GM23338 (cell line): ENCODE measurements at regions not wholly inside any gene's neighbourhood (a gene's known extent, or its start where the extent isn't known, plus 50 kb on each side); places are given as distances from the start of the nearest gene placed in this dataset.

ENCODE experiments used
- ATAC-seq: fragments of 200-7000 bp; cut with Tn5 transposase; 3 replicates; pipeline ENCODE4 v1.9.1; 2020
- DNase-seq: peaks from one replicate; pipeline ENCODE4 v3.0.0-alpha.2; 2015; ENCODE audit warnings: low spot score
- H2AFZ ChIP-seq: fragments of 200-600 bp; sonication (generic); 2 replicates; pipeline ENCODE4 v1.8.0; 2016; ENCODE audit warnings: antibody characterized with exemption, mild to moderate bottlenecking, moderate library complexity
- H3F3A ChIP-seq: fragments of 200-600 bp; sonication (generic); replicated peaks from 2 replicates; pipeline ENCODE4 v1.8.0; 2017; ENCODE audit warnings: antibody characterized with exemption, mixed run types, low read depth
- H3K27ac ChIP-seq: fragments of 200-600 bp; sonication (generic); 2 replicates; pipeline ENCODE4 v1.6.1; 2016; ENCODE audit warnings: low read depth
- H3K27me3 ChIP-seq: fragments of 200-600 bp; sonication (generic); 2 replicates; pipeline ENCODE4 v1.8.0; 2016; ENCODE audit warnings: mild to moderate bottlenecking, mixed run types, moderate library complexity; ENCODE audit not compliant: insufficient read depth
- H3K36me3 ChIP-seq: fragments of 200-600 bp; sonication (generic); 2 replicates; pipeline ENCODE4 v1.8.0; 2016; ENCODE audit warnings: mild to moderate bottlenecking; ENCODE audit not compliant: insufficient read depth
- H3K4me1 ChIP-seq: fragments of 200-600 bp; sonication (generic); 2 replicates; pipeline ENCODE4 v1.8.0; 2016; ENCODE audit warnings: mild to moderate bottlenecking, moderate library complexity; ENCODE audit not compliant: insufficient read depth
- H3K4me2 ChIP-seq: fragments of 200-600 bp; sonication (generic); 2 replicates; pipeline ENCODE4 v1.7.1; 2017; ENCODE audit warnings: mixed run types
- H3K4me3 ChIP-seq: fragments of 200-600 bp; sonication (generic); 2 replicates; pipeline ENCODE4 v1.6.1; 2016; ENCODE audit warnings: mixed run types
- H3K79me2 ChIP-seq: fragments of 200-600 bp; sonication (generic); replicated peaks from 2 replicates; pipeline ENCODE4 v1.8.0; 2017; ENCODE audit warnings: mild to moderate bottlenecking; ENCODE audit not compliant: insufficient read depth
- H3K9me2 ChIP-seq: fragments of 200-600 bp; sonication (generic); 2 replicates; pipeline ENCODE4 v1.8.0; 2017; ENCODE audit not compliant: insufficient read depth
- H4K20me1 ChIP-seq: fragments of 200-600 bp; sonication (generic); replicated peaks from 2 replicates; pipeline ENCODE4 v1.8.0; 2017; ENCODE audit warnings: mild to moderate bottlenecking; ENCODE audit not compliant: insufficient read depth
- H3K27ac Mint-ChIP-seq: 2 replicates; pipeline ENCODE4 v1.8.0; 2020; ENCODE audit warnings: inconsistent platforms, mild to moderate bottlenecking, moderate library complexity, mixed read lengths
- H3K27me3 Mint-ChIP-seq: 3 replicates; pipeline ENCODE4 v1.8.0; 2022; ENCODE audit warnings: low read depth, mild to moderate bottlenecking, moderate library complexity, mixed read lengths, inconsistent platforms; ENCODE audit not compliant: insufficient read depth, poor library complexity
- H3K36me3 Mint-ChIP-seq: 3 replicates; pipeline ENCODE4 v1.8.0; 2021; ENCODE audit warnings: low read depth, mild to moderate bottlenecking, inconsistent platforms, moderate library complexity, mixed read lengths
- H3K4me1 Mint-ChIP-seq: 3 replicates; pipeline ENCODE4 v1.8.0; 2020; ENCODE audit warnings: mild to moderate bottlenecking, inconsistent platforms, mixed read lengths
- H3K4me3 Mint-ChIP-seq: 3 replicates; pipeline ENCODE4 v1.8.0; 2021; ENCODE audit warnings: moderate library complexity, mild to moderate bottlenecking, inconsistent platforms, mixed read lengths
- H3K9me3 Mint-ChIP-seq: 3 replicates; pipeline ENCODE4 v1.8.0; 2020; ENCODE audit warnings: moderate library complexity, mild to moderate bottlenecking, inconsistent platforms, mixed read lengths
- CREB1 ChIP-seq: fragments of 250-450 bp; sonication (Bioruptor Pico); IDR thresholded peaks from 2 replicates; pipeline ENCODE4 v1.5.0; 2020; ENCODE audit warnings: low read depth, mild to moderate bottlenecking, moderate library complexity
- CTCF ChIP-seq, 2 experiments: fragments of 200-600 bp in 1 of 2; sonication (generic) in 1 of 2; conservative IDR thresholded peaks; 2 replicates each; pipeline versions ENCODE4 v1.5.1 to v1.6.1; 2016 to 2017; ENCODE audit warnings: antibody characterized with exemption in 2 of 2, low read depth in 2 of 2, mild to moderate bottlenecking in 2 of 2, moderate library complexity in 1 of 2
- ETS1 ChIP-seq: IDR thresholded peaks from 2 replicates; pipeline ENCODE4 v1.6.1; 2016; ENCODE audit warnings: antibody characterized with exemption
- EZH2 ChIP-seq: fragments of 200-600 bp; sonication (generic); IDR thresholded peaks from one replicate; pipeline ENCODE4 v1.8.0; 2017; ENCODE audit warnings: antibody characterized with exemption, mild to moderate bottlenecking, low read depth; ENCODE audit not compliant: unreplicated experiment
- EZH2phosphoT487 ChIP-seq: fragments of 200-600 bp; sonication (generic); IDR thresholded peaks from one replicate; pipeline ENCODE4 v1.8.1; 2018; ENCODE audit warnings: antibody characterized with exemption; ENCODE audit not compliant: unreplicated experiment
- JUNB ChIP-seq: IDR thresholded peaks from one replicate; pipeline ENCODE4 v1.6.1; 2016; ENCODE audit warnings: antibody characterized with exemption; ENCODE audit not compliant: unreplicated experiment
- NANOG ChIP-seq: IDR thresholded peaks from 2 replicates; pipeline ENCODE4 v1.6.1; 2016; ENCODE audit warnings: antibody characterized with exemption, borderline replicate concordance
- POLR2AphosphoS5 ChIP-seq: IDR thresholded peaks from 2 replicates; pipeline ENCODE4 v1.6.1; 2016; ENCODE audit warnings: antibody characterized with exemption, low read depth
- REST ChIP-seq: IDR thresholded peaks from one replicate; pipeline ENCODE4 v1.6.1; 2018; ENCODE audit warnings: antibody characterized with exemption; ENCODE audit not compliant: unreplicated experiment
- STAT1 ChIP-seq: IDR thresholded peaks from one replicate; pipeline ENCODE4 v1.6.1; 2016; ENCODE audit warnings: antibody characterized with exemption; ENCODE audit not compliant: unreplicated experiment
- ZNF114 ChIP-seq: fragments of 250-450 bp; sonication (Bioruptor Pico); IDR thresholded peaks from 2 replicates; pipeline ENCODE4 v1.5.0; 2020; ENCODE audit warnings: mild to moderate bottlenecking, moderate library complexity
- ZNF331 ChIP-seq: fragments of 250-450 bp; sonication (Bioruptor Pico); IDR thresholded peaks from 2 replicates; pipeline ENCODE4 v1.5.0; 2020; ENCODE audit warnings: low read depth, mild to moderate bottlenecking, moderate library complexity
- ZNF462 ChIP-seq: fragments of 250-450 bp; sonication (Bioruptor Pico); IDR thresholded peaks from 2 replicates; pipeline ENCODE4 v1.5.0; 2020; ENCODE audit warnings: mild to moderate bottlenecking, moderate library complexity

- Histone ChIP-seq H3F3A (no peaks in the 10 kb centered on the region), H3K79me2 (no peaks in the 10 kb centered on the region), H3K4me1 (peaks cover 11% of the 10 kb centered on the region), H3K4me3 (no peak overlapping the region), H4K20me1 (no peaks in the 10 kb centered on the region), H3K27ac (no peak overlapping the region), H3K4me2 (no peak overlapping the region), H3K36me3 (no peaks in the 10 kb centered on the region), H3K9me2 (peaks cover 3% of the 10 kb centered on the region; the same call in 1 of the 2 replicates), H2AFZ (no peak overlapping the region), H3K27me3 (no peaks in the 10 kb centered on the region)
- no peaks in the 10 kb centered on the region for H3K36me3 Mint-ChIP-seq
- ATAC-seq (no peak), DNase-seq (no peak)
- H3K27ac Mint-ChIP-seq = no peak overlapping the region
- TF ChIP-seq ETS1 (no peak), ZNF114 (CRISPR knock-in tag) (no peak), ZNF331 (CRISPR knock-in tag) (no peak), POLR2AphosphoS5 (no peak), ZNF462 (CRISPR knock-in tag) (no peak), EZH2 (no peak), JUNB (no peak), CTCF (conservative IDR thresholded peaks at IDR 0.05; ENCODE audit: low read depth in 2 of 2) (no peak), REST (no peak), EZH2phosphoT487 (no peak), CREB1 (no peak), NANOG (no peak), STAT1 (no peak)
- H3K9me3 Mint-ChIP-seq = no peaks in the 10 kb centered on the region
- H3K4me1 Mint-ChIP-seq = peaks cover 9% of the 10 kb centered on the region
- no peaks in the 10 kb centered on the region for H3K27me3 Mint-ChIP-seq
- no peak overlapping the region for H3K4me3 Mint-ChIP-seq
Observed at GRCh38 chr9:79213417-79214125, 358.2 kb upstream of the TLE4 start.
